ENCODE measurements at regions not wholly inside any gene's neighbourhood (a gene's known extent, or its start where the extent isn't known, plus 50 kb on each side); places are given as distances from the start of the nearest gene placed in this dataset.
"Not testable (repeated sequence)": the region's sequence is repeated elsewhere in the genome, so short reads cannot be mapped to it uniquely, and the experiment has no call there.

DNA sequence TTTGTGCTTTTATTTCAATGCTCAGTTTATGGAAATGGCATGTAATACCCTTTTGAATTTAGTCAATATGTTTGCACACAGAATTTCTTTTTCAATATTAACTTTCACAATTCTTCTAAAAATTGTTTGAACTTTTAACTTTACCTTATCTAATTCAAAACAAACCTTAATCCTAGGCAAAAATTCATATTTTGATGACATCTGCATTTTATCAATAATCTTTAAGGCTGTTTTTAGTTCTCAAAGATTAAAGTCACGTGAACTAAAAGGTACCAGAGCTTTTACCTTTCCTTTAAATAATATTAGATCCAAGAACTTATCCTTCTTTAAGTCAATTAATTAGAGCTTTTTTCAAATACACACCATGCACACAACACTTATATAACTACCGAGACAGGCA is 218.9 kb upstream of the NCAM2 start:
- in situ Hi-C loops (cut with MboI; ENCODE audit: low sequenced_read_pairs): no loop called here

DNA sequence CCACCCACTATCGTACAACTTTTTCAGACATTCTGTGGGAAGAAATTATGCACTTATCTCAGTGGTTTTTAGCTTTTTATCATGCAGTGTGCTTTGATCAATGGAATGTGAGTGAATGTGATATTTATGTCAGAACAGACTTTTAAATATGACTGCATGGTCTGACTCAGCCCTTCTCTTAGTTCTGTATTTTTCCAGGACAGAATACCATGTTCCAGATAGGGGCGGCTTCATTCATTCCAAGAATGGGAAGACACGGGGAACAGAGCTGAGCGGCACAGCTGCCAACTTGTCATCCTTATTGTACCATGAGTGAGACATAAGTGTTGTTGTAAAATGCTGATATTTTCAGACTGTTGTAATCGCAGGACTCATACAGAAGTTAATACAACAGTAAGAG is 214.6 kb upstream of the NCAM2 start:
- in situ Hi-C loops (cut with MboI; ENCODE audit: low sequenced_read_pairs): no loop called here

DNA sequence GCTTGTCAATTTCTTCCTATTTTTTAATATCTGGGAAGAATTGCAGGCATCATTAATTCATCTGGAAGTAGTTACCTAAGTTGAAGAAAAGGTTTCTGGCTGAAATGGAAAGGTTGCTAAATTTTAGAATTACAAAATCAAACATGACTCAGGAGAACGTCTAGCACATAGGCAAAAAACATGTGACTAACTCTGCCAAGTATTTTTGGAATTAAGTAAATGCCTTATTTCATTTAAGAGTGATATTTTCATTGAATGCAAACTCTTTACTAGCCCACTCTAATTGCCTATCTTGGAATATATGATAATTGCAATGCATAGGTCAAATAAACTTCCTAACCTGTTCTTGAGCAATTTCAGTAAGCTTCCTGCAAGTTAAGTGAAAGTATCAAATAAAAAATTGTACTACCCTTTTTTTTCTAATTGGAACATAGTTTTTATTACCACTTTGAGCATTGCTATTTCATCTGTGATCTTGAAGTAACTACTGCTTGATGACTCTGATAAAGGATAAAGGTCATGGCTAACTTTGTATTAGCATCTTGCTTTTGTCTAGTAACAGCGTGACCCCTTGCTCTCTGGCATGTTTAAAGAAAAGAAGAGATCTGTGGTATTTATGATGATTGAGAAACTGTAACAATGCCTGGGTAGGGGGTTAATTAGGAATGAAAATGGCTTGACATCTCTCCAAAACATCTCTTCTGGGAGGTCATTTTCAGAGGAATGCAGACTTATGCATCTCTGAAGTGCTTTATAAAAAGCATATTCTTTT is 208.3 kb upstream of the NCAM2 start:
- in situ Hi-C loops (cut with MboI; ENCODE audit: low sequenced_read_pairs): no loop called here

DNA sequence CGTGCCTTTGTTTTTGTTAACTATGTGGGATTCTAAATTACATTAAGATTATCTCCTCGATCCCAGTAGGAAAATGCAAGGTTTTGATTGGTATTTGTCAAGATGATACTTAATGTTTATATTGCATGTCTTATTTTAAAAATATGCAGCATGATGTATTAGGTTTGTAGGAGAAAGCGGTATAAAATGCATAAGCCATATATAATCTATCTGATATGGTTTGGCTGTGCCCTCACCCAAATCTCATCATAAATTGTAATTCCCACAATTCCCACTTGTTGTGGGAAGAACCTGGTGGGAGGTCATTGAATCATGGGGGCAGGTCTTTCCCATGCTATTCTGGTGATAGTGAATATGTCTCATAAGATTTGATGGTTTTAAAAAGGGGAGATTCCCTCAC is 198.1 kb upstream of the NCAM2 start:
- in situ Hi-C loops (cut with MboI; ENCODE audit: low sequenced_read_pairs): no loop called here

DNA sequence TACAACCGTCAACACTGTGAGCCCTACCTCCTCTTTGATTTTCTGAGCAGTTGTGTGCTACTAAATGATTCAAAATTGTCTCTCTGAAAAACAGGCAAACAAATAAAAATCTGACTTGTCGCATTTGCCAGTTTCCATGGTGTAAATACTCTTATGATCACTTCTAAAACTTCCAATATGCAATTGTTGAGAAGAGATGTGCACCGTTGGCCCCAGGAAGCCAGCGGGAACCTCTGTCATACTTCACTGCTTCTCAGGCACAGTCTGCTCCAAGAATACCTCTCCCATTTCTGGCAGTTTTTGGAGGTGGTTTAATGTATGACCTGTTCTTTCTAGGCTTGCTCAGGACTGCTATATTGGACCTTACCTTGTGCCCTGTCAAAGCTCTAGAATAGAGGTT is 196.0 kb upstream of the NCAM2 start:
- in situ Hi-C loops (cut with MboI; ENCODE audit: low sequenced_read_pairs): no loop called here

DNA sequence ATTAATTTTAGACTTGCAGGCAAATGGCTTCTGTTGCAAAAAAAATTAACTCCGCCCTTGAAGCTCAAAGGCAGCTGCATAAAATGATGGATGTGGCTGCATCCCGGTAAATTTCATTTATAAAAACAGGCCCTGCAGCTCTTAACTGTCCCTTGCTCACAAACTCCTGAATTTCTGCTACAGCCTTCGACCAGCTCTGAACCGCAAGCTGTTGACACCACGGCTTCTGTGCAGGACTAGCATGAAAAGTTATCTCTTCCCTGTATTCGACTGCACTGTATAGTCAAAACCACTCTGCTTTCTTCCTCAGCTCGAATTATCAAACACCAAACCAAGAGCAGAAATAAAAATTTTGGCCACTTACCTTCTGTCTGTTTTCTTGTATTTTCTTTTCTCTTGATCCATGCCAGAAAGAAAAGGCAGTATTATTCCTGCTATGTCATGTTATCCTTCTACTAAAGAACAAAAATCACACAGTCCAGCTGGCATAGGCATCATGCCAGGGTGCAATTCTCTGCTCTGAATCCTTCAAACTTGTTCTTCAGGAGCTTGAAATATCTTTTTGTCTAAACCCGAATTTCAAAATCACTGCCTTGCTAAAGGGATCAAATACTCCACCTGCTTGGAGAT is 195.5 kb upstream of the NCAM2 start:
- in situ Hi-C loops (cut with MboI; ENCODE audit: low sequenced_read_pairs): no loop called here

DNA sequence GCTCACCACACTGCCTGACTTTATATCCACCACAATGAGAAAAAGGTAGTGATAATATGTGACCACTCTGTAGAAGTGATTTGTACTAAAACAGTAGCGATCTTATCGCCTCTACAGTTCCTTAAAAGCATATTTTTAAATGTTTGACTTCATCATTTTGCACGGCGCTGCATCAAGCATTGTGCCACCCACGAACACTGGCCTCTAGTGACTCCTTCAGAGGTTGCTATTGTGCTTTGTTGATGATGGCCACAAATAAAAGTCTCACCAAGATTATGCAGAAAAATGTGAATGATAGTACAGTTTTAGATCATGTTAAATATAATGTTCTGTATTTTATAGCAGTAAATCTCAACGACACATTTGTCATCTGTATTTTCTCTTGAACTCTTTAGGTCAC is 186.5 kb upstream of the NCAM2 start:
- in situ Hi-C loops (cut with MboI; ENCODE audit: low sequenced_read_pairs): no loop called here

DNA sequence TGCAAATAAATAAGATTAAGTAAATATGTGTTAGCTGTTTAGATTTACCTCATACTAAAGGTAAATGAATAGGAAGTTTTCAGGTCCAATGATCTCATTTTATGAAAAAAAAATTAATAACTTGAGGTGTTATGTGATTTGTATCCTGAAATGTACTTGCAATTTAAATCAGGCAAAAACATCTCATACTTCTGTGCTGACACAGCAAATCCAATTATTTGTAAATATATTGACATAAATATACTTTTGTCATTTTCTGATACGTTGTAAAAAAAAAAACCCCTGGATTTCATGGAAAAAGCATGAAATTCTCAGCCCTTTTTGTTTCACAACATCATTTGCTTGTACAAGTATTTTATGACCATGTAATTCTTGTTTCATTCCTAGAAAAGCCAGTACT is 184.1 kb upstream of the NCAM2 start:
- in situ Hi-C loops (cut with MboI; ENCODE audit: low sequenced_read_pairs): no loop called here

DNA sequence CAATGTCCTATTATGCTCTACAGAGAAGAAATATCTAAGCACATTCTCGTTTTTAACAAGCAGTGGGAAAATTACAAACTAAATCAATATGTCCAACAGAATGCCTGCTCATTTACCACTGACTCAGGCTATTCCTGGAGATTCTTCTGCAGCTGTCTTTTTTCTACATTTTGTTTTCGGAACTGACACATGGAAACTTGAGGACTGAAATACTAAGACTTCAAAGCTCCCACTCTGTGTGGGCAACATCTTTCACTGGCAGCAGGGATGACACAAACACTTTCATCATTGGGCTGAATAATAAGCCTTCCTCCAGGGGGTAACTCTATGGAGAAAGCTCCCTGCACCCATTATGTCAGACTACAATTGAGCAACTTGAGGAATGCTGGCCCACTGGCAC is 175.5 kb upstream of the NCAM2 start:
- in situ Hi-C loops (cut with MboI; ENCODE audit: low sequenced_read_pairs): no loop called here

DNA sequence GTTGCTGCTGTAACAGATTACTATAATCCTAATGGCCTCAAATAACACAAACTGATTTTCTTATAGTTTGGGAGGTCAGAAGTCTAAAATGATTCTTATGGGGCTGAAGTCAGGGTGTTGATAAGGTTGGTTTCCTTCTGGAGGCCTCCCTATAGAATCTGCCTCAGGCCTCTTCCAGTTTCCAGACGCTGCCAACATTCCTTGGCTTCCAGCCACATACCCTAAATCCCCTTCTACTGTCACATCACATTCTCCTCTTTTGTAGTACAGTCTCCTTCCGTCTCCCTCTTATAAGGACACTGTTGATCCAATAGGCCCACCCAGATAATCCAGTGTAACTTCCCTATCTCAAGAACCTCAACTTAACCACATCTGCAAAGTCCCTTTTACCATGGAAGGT is 145.3 kb upstream of the NCAM2 start:
- in situ Hi-C loops (cut with MboI; ENCODE audit: low sequenced_read_pairs): no loop called here

DNA sequence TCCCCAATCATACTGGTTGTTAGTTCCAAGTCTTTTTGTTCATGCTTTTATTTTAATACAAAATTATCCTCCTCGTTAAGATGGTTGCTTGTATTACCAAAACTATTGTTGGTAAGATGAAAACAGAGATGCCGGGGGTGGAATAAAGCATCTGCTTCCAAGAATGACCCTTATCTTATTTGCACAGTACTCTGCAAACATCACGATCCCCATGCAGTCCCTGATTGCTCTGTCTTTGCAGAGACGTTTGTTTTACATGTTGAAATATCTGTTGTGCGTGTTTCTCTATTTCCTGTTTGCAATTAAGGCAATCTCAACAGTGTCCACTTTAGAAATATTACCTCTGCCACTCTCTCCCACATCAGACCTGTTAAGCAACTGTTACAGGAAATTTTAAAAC is 141.3 kb upstream of the NCAM2 start:
- in situ Hi-C loops (cut with MboI; ENCODE audit: low sequenced_read_pairs): no loop called here

DNA sequence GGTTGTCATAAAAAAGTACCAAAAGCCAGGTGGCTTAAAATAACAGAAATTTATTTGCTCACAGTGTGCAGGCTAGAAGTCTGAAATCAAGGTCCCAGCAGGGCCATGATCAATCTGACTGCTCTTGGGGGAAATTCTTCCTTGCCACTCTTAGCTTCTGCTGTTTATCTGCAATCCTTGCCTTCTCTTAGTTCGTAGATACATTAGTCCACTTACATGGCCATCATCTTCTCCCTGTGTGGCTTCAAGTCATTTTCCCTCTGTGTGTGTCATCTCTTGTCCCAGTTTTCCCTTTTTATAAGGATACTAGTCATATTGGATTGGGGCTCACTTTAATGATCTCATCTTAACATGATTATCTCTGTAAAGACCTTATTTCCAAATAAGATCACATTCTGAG is 124.0 kb upstream of the NCAM2 start:
- in situ Hi-C loops (cut with MboI; ENCODE audit: low sequenced_read_pairs): no loop called here

DNA sequence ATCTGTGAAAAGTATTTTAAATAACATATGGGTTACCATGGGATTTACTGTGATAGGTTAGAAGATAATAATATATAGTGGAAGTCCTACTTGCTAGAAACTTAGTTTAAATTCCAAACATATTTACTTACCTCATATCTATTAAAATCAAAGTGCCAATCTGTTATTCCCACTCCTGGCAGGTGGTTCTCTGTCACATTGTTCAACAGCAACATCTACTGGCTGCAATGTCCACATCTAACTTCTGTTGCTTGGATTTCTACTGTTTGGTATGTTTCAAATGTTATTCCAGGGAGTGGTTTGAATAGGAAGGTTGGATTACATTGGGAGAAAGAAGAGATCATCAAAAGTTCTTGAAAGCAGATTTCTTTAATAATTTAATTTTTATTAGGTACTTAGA is 122.5 kb upstream of the NCAM2 start:
- in situ Hi-C loops (cut with MboI; ENCODE audit: low sequenced_read_pairs): no loop called here

DNA sequence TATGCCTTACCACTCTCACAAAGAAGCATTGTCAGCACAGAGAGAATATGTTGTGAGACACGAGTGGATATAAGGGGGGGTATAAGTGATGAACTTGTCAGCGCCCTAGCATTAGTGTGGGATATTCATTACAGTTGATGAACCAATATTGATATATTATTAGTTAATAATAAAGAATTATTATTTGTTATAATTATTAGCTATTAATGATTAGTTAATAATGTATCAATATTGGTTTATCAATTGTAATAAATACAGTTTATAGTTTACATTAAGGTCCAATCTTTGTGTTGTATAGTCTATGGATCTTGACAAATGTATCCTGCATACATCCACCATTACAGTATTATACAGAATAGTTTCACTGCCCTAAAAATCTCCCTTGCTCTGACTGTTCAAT is 120.2 kb upstream of the NCAM2 start:
- in situ Hi-C loops (cut with MboI; ENCODE audit: low sequenced_read_pairs): no loop called here

DNA sequence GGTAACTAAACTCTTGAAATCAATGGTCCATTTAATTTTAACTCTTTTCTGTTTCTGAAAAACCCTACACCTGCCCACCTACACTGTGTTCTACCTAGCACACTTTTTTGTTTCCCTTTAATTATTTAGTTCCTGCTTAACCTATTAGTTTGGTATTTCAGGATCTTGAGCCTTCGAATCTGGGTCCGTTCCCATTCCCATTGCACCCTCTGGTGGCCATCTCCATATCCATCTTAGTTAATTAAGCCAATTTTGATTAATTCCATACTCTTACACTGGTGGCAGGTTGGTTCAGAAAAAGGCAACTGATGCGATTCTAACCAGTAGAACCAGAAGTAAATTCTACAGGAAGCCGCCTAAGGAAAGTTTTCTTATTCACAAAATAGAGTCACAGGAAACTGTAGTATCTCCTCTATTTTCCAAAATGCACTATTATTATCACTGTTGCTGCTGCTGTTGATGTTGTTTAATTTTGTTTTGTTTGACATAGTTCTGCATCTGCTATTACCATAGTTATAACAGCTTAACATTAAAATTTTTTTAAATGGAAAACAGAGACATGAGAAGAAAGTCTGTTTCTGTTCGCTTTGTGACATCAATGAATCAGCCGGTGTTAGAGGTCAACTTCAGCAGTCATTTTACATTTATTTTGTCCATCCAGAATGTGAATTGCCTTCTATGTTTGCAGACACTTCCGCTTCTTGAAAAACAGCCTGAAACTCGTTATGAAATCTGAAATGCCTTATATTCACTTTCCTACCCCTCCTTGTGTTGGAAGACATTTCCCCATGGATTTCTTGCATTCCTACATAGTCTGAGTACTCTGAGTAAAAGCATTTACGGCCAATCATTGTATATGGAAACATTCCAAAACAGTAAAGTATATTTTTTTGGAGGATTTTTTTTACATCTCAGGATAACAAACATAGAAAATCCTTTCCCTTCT is 115.5 kb upstream of the NCAM2 start:
- in situ Hi-C loops (cut with MboI; ENCODE audit: low sequenced_read_pairs): no loop called here

DNA sequence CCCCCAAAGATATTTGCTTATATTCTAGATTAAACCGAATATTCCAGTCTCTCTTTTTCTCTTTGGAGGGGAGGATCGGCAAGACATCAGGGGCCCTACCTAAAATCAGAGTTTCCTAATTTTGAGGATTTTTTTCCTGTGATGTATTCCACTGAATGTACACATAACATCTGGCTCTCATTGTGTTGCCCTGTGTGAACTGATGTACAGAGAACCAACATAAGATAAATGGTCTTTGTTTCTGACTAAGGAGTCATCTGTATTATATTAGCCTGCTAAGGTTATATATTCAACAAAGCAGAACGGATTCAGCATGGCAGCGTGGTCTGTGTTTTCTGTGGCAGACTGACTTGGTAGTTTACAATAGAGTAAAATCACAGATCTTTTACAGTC is 114.8 kb upstream of the NCAM2 start:
- in situ Hi-C loops (cut with MboI; ENCODE audit: low sequenced_read_pairs): no loop called here

DNA sequence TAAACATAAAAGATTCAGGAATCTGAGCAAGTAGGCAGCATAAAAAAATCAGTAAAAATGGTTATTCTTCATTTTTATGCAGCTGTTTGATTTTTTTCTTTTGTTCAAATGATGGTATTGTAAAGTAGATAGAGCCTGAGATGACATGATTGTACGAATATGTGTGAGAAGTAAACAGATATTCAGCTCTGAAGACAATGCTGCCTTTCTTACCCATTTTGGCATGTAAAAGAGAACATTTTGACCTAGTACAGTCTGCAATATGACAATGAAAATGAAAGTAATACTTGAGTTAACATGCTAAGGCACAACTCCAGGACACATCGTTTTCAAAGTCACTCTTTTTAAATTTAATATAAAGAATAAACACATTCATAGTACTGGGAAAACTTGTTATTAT is 95.7 kb upstream of the NCAM2 start:
- in situ Hi-C loops (cut with MboI; ENCODE audit: low sequenced_read_pairs): no loop called here

DNA sequence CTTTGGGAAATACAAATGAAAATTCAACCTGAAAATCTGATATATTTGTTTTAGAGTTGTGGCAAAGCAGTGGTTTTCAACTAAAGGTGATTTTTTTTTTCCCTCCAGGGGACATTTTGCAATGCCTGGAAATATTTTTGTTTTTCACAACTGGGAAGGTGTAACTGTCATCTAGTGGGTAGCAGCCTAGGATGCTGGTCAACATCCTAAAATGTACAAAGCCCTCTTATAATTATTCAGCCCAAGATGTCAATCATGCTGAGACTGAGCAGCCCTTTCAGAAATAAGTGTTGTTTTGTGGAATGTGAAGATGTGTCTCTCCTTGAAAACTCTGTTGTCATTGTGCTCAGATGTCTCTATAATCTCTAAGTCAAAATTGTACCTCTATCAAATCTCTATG is 95.2 kb upstream of the NCAM2 start:
- in situ Hi-C loops (cut with MboI; ENCODE audit: low sequenced_read_pairs): no loop called here

DNA sequence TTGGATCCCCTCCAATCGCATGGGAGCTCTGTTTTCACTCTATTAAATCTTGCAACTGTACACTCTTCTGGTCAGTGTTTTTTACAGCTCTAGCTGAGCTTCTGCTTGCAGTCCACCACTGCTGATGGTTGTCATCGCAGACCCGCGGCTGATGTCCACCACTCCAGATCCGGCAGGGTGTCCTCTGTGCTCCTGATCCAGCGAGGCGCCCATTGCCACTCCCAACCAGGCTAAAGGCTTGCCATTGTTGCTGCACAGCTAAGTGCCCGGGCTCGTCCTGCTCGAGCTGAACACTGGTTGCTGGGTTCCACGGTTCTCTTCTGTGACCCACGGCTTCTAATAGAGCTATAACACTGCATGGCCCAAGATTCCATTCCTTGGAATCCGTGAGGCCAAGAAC is 70.7 kb upstream of the NCAM2 start:
- in situ Hi-C loops (cut with MboI; ENCODE audit: low sequenced_read_pairs): not testable (repeated sequence)

DNA sequence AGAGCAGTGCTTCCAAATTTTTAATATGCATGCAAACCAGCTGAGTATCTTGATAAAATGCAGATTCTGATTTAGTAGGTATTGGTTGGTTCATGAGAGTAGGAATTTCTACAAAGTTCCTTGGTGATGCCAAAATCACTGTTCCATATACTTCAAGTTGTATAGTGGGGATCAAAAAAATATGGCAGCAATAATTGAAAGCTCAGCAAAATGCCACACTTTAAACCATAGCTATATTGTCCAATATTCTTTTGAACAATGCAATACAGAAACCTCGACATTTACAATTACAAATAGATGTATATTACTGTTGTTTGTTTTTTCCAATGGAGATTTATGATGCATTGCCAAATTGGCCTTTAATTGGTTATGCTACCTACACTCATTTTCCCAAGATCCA is 55.7 kb upstream of the NCAM2 start:
- in situ Hi-C loops (cut with MboI; ENCODE audit: low sequenced_read_pairs): no loop called here

DNA sequence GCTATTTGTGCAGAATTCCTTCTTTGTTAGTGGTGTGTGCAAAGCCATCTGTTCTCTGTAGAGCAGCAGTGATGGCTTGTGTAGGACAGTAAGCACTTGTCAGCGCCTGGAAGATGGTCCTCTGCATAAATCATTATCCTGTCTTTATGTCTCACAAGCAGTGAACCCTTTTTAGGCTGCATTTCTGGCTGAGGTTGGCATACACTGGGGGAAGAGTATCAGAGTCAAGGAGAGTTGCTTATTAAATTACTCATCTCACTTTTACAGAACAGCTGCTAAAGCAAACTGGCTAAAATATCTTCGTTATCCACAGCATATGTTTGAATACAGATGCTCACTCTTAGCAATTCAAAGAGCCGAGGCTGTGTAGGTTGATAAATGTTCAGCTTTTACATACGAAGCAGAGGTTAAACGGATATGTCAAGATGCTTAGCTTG is 54.6 kb upstream of the NCAM2 start:
- in situ Hi-C loops (cut with MboI; ENCODE audit: low sequenced_read_pairs): no loop called here

DNA sequence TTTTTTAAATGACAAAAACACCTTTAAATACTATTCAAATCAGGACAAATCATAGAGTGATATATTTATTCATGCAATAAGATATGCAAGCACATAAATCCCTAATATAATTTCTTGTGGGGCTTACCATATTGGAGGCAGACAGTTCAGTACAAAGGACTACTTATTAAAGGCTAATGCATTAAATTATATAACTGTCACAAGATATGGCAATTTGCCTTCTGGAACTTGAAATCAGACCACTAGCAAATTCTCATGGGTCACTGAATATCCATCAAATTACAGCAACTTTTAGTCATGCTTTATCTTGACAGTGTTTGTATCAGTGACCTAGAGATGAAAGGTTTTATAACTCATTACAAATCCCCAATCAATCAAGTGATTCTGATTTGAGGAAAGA is 54.1 kb upstream of the NCAM2 start:
- in situ Hi-C loops (cut with MboI; ENCODE audit: low sequenced_read_pairs): no loop called here

Measured in HL-60/S4 treated with retinoic acid at 250 ng/mL for 4 days and 3 days (cell line).